NOMO-1 treated with DMSO at 0.1 percent for 48 hours (cell line): ENCODE measurements at regions not wholly inside any gene's neighbourhood (a gene's known extent, or its start where the extent isn't known, plus 50 kb on each side); places are given as distances from the start of the nearest gene placed in this dataset.
"Not testable (repeated sequence)": the region's sequence is repeated elsewhere in the genome, so short reads cannot be mapped to it uniquely, and the experiment has no call there.

ENCODE experiments used
- DNase-seq: peaks from one replicate; lab custom pipeline; 2025; ENCODE audit not compliant: unreplicated experiment; lab: John Stamatoyannopoulos, UW

- DNase-seq = no peak
Observed at GRCh38 chrX:137878401-137878800, 312.5 kb downstream of the ZIC3 start.

- no peak for DNase-seq
Observed at GRCh38 chrX:137882960-137883359, 317.0 kb downstream of the ZIC3 start.

- not testable (repeated sequence) for DNase-seq
Observed at GRCh38 chrX:137884813-137885212, 318.9 kb downstream of the ZIC3 start.

GRCh38 chrX:137891431-137891830 lies 325.5 kb downstream of the ZIC3 start:
- DNase-seq = no peak

- DNase-seq = no peak
Observed at GRCh38 chrX:137896123-137896522, 330.2 kb downstream of the ZIC3 start.

GRCh38 chrX:137915466-137915865 lies 349.5 kb downstream of the ZIC3 start:
- no peak for DNase-seq

- DNase-seq = no peak
Observed at GRCh38 chrX:137916090-137916746, 350.3 kb downstream of the ZIC3 start.

- DNase-seq = no peak
Observed at GRCh38 chrX:137926090-137926489, 360.2 kb downstream of the ZIC3 start.

- DNase-seq = no peak
Observed at GRCh38 chrX:137929951-137930350, 364.0 kb downstream of the ZIC3 start.

- no peak for DNase-seq
Observed at GRCh38 chrX:137930533-137930932, 364.6 kb downstream of the ZIC3 start.

- not testable (repeated sequence) for DNase-seq
Observed at GRCh38 chrX:137934214-137934613, 368.3 kb downstream of the ZIC3 start.

- DNase-seq = not testable (repeated sequence)
Observed at GRCh38 chrX:137934887-137935286, 369.0 kb downstream of the ZIC3 start.

- DNase-seq = no peak
Observed at GRCh38 chrX:137945470-137945869, 379.5 kb downstream of the ZIC3 start.

- no peak for DNase-seq
Observed at GRCh38 chrX:137969191-137969590, 403.3 kb downstream of the ZIC3 start.

- DNase-seq = no peak
Observed at GRCh38 chrX:137982472-137983172, 416.7 kb downstream of the ZIC3 start.

GRCh38 chrX:137988470-137988869 lies 422.5 kb downstream of the ZIC3 start:
- DNase-seq = no peak

GRCh38 chrX:137998619-137999018 lies 432.7 kb downstream of the ZIC3 start:
- no peak for DNase-seq

- no peak for DNase-seq
Observed at GRCh38 chrX:137999071-137999470, 433.1 kb downstream of the ZIC3 start.

GRCh38 chrX:137999552-137999951 lies 433.6 kb downstream of the ZIC3 start:
- DNase-seq = no peak

GRCh38 chrX:138001226-138001625 lies 435.3 kb downstream of the ZIC3 start:
- DNase-seq = no peak

- DNase-seq = no peak
Observed at GRCh38 chrX:138006180-138006579, 440.3 kb downstream of the ZIC3 start.

GRCh38 chrX:138008281-138008680 lies 442.4 kb downstream of the ZIC3 start:
- DNase-seq = no peak

- DNase-seq = no peak
Observed at GRCh38 chrX:138011468-138011867, 445.5 kb downstream of the ZIC3 start.
